K562 (cell line): ENCODE measurements at regions not wholly inside any gene's neighbourhood (a gene's known extent, or its start where the extent isn't known, plus 50 kb on each side); places are given as distances from the start of the nearest gene placed in this dataset.

Experiments
- ATAC-seq: fragments of 200-7000 bp; cut with Tn5 transposase; 3 replicates; pipeline ENCODE4 v1.9.1; 2020; ENCODE audit warnings: moderate library complexity
- BruUV-seq: library from RNA; stranded (reverse); fragments of 400-500 nt; replicated peaks from 2 replicates; lab custom pipeline; 2021; lab: Mats Ljungman, UMichigan
- CTCF ChIA-PET: fragments of 300-600 bp; formaldehyde crosslinking; extraction: SDS; loops from one replicate; lab custom pipeline; 2021; ENCODE audit warnings: low intra/inter-chr PET ratio; lab: Yijun Ruan, JAX
- POLR2A ChIA-PET: fragments of 300-600, 350-650 bp; sonication (Branson Sonifier 250); formaldehyde crosslinking; extraction: SDS; loops from one replicate; lab custom pipeline; 2021; ENCODE audit warnings: antibody characterized with exemption, inconsistent platforms; lab: Yijun Ruan, JAX
- DNase-seq, 4 experiments: peaks; one replicate each; pipeline versions ENCODE4 v3.0.0 to v3.0.0-alpha.2; 2011 to 2018; ENCODE audit warnings: low spot score in 3 of 4, mixed read lengths in 3 of 4; ENCODE audit errors: extremely low read depth in 1 of 4
- FAIRE-seq: peaks from 2 replicates; lab custom pipeline; 2011; peaks lifted over from hg19 to GRCh38; lab: Jason Lieb, UNC
- H2AFZ ChIP-seq: 2 replicates; pipeline ENCODE4 v1.6.0; 2011; ENCODE audit warnings: low read depth, low read length, control low read depth, inconsistent platforms
- H3K27ac ChIP-seq: fragments of 200-600 bp; 3 replicates; pipeline ENCODE4 v1.8.0; 2011; ENCODE audit warnings: low read depth, mild to moderate bottlenecking, control low read depth, inconsistent platforms, low read length, moderate library complexity, mixed read lengths; ENCODE audit errors: extremely low read depth
- H3K27me3 ChIP-seq, 2 experiments: fragments of 300-600 bp in 1 of 2; 2 replicates in 1 of 2; 3 replicates in 1 of 2; pipeline versions ENCODE4 v1.6.0 to v1.8.0; 2011; ENCODE audit warnings: inconsistent platforms in 2 of 2, low read length in 2 of 2, mild to moderate bottlenecking in 1 of 2, mixed read lengths in 1 of 2, moderate library complexity in 1 of 2; ENCODE audit not compliant: control insufficient read depth in 2 of 2, insufficient read depth in 2 of 2
- H3K36me3 ChIP-seq: fragments of 300-600 bp; 3 replicates; pipeline ENCODE4 v1.8.0; 2011; ENCODE audit warnings: mild to moderate bottlenecking, low read length, inconsistent platforms; ENCODE audit not compliant: control insufficient read depth, insufficient read depth
- H3K4me1 ChIP-seq, 2 experiments: fragments of 200-600 bp in 1 of 2; replicated peaks in 1 of 2; 2 replicates in 1 of 2; 3 replicates in 1 of 2; pipeline versions ENCODE4 v1.5.1 to v1.8.0; 2011; ENCODE audit warnings: inconsistent platforms in 2 of 2, low read length in 2 of 2, mild to moderate bottlenecking in 1 of 2, mixed read lengths in 1 of 2, moderate library complexity in 1 of 2; ENCODE audit not compliant: control insufficient read depth in 2 of 2, insufficient read depth in 2 of 2
- H3K4me2 ChIP-seq: 2 replicates; pipeline ENCODE4 v1.6.1; 2011; ENCODE audit warnings: low read length, control low read depth, inconsistent platforms, mixed read lengths; ENCODE audit not compliant: insufficient read depth
- H3K4me3 ChIP-seq: fragments of 200-600 bp; sonication (generic), shearing (Covaris generic); 2 replicates; pipeline ENCODE4 v1.5.1; 2016; ENCODE audit warnings: control low read depth, inconsistent platforms
- H3K79me2 ChIP-seq: fragments of 200-600 bp; 3 replicates; pipeline ENCODE4 v1.8.0; 2011; ENCODE audit warnings: low read length, inconsistent platforms; ENCODE audit not compliant: control insufficient read depth, insufficient read depth
- H3K9ac ChIP-seq, 2 experiments: 2 replicates each; pipeline versions ENCODE4 v1.6.0 to v1.6.1; 2011; ENCODE audit warnings: low read depth in 2 of 2, low read length in 2 of 2, control low read depth in 1 of 2, inconsistent platforms in 1 of 2, mild to moderate bottlenecking in 1 of 2, mixed read lengths in 1 of 2; ENCODE audit not compliant: insufficient read depth in 1 of 2
- H3K9me1 ChIP-seq: one replicate; pipeline ENCODE4 v1.6.0; 2011; ENCODE audit warnings: inconsistent platforms, mild to moderate bottlenecking, low read length, moderate library complexity; ENCODE audit not compliant: control insufficient read depth, insufficient read depth
- H3K9me3 ChIP-seq: replicated peaks from 2 replicates; pipeline ENCODE4 v1.5.1; 2011; ENCODE audit warnings: low read depth, low read length, inconsistent platforms; ENCODE audit not compliant: control insufficient read depth, insufficient read depth
- H4K20me1 ChIP-seq: replicated peaks from 2 replicates; pipeline ENCODE4 v1.6.1; 2011; ENCODE audit warnings: low read length, inconsistent platforms, mixed read lengths; ENCODE audit not compliant: control insufficient read depth, insufficient read depth
- BACH1 ChIP-seq: fragments of 200-800 bp; sonication (Bioruptor generic); IDR thresholded peaks from 2 replicates; pipeline ENCODE4 v1.6.1; 2016; ENCODE audit warnings: missing genetic modification characterization, missing compliant biosample characterization
- C11orf30 ChIP-seq: fragments of 450-650 bp; IDR thresholded peaks from 2 replicates; pipeline ENCODE4 v1.6.1; 2016; ENCODE audit warnings: low read depth, mild to moderate bottlenecking
- ETV1 ChIP-seq: fragments of 450-650 bp; conservative IDR thresholded peaks from 2 replicates; pipeline ENCODE4 v1.6.1; 2016; ENCODE audit warnings: missing genetic modification characterization, control low read depth, low read depth, missing compliant biosample characterization
- MAFF ChIP-seq: IDR thresholded peaks from 2 replicates; pipeline ENCODE4 v1.6.1; 2012; ENCODE audit warnings: low read length, improper control_type of control experiment
- MAFG ChIP-seq: fragments of 450-650 bp; conservative IDR thresholded peaks from 2 replicates; pipeline ENCODE4 v1.6.1; 2016; ENCODE audit warnings: missing genetic modification characterization, missing compliant biosample characterization
- MAFK ChIP-seq: IDR thresholded peaks from 2 replicates; pipeline ENCODE4 v1.6.1; 2011; ENCODE audit warnings: low read length, improper control_type of control experiment
- NCOA1 ChIP-seq: fragments of 450-650 bp; IDR thresholded peaks from 2 replicates; pipeline ENCODE4 v1.6.1; 2016; ENCODE audit warnings: low read depth
- NR2C1 ChIP-seq, 2 experiments: fragments of 450-650 bp; IDR thresholded peaks; 2 replicates each; pipeline ENCODE4 v1.6.1; 2017; ENCODE audit warnings: mild to moderate bottlenecking in 2 of 2, antibody characterized with exemption in 1 of 2, inconsistent platforms in 1 of 2, missing compliant biosample characterization in 1 of 2, missing genetic modification characterization in 1 of 2
- NR4A1 ChIP-seq, 2 experiments: fragments of 250-450 bp in 1 of 2; fragments of 450-650 bp in 1 of 2; sonication (Bioruptor Pico) in 1 of 2; IDR thresholded peaks; 2 replicates each; pipeline versions ENCODE4 v1.4.0 to v1.6.1; 2016 to 2020; ENCODE audit warnings: mild to moderate bottlenecking in 2 of 2, missing compliant biosample characterization in 1 of 2, missing genetic modification characterization in 1 of 2, moderate library complexity in 1 of 2
- PKNOX1 ChIP-seq: fragments of 450-650 bp; IDR thresholded peaks from 2 replicates; pipeline ENCODE4 v1.6.1; 2016
- PREB ChIP-seq: sonication (generic); formaldehyde crosslinking; IDR thresholded peaks from 2 replicates; pipeline ENCODE4 v1.8.1; 2023; ENCODE audit warnings: mild to moderate bottlenecking, missing genetic modification reagents
- ZKSCAN8 ChIP-seq: fragments of 200-800 bp; sonication (Bioruptor generic); IDR thresholded peaks from 2 replicates; pipeline ENCODE4 v1.6.1; 2016; ENCODE audit warnings: missing genetic modification characterization, missing compliant biosample characterization
- WGBS: fragments of 100-300 bp; shearing (Covaris generic); methylation state at CpG from one replicate; pipeline ENCODE4 v1.1.6; 2016; ENCODE audit warnings: low coverage, mixed read lengths; ENCODE audit not compliant: insufficient coverage; ENCODE audit errors: missing lambda C conversion rate; 5-methylcytosine and 5-hydroxymethylcytosine counted together
- in situ Hi-C: fragments of 300-500 bp; cut with MboI; formaldehyde crosslinking; loops from 4 replicates; pipeline ENCODE4 v1.15.0; 2018; ENCODE audit warnings: inconsistent platforms, mixed read lengths
- intact Hi-C: fragments of 100-400 bp; cut with micrococcal nuclease; formaldehyde crosslinking; loops from 2 replicates; pipeline ENCODE4 v1.14.2; 2022

- no TSS peak for BruUV-seq
- TF ChIP-seq NCOA1 (no peak), NR2C1 (IDR thresholded peaks at IDR 0.05) (no peak), NR2C1 (tag; IDR thresholded peaks at IDR 0.05) (0 out of 2 replicates have a peak, but pooled peaks have one; percentile 11)
- H3K9ac ChIP-seq, result no peak overlapping the region
- H3K4me2 ChIP-seq, result no peak overlapping the region
- ChIA-PET CTCF (no interaction called here), POLR2A (interaction anchor here (0.6 to 0.8 kb wide), 3 partner anchors 45 to 1442 kb away, joined by 3 read pairs; no protein-coding TSS in a partner anchor)
- DNase-seq, result no peak
- H2AFZ ChIP-seq, result no peak overlapping the region
- H4K20me1 ChIP-seq, result no peaks in the 10 kb centered on the region
- H3K36me3 ChIP-seq, result no peaks in the 10 kb centered on the region
- no peaks in the 10 kb centered on the region for H3K79me2 ChIP-seq
- ATAC-seq, result no peak
- no peaks in the 10 kb centered on the region for H3K27me3 ChIP-seq
- no peak overlapping the region for H3K27ac ChIP-seq
- peaks cover 0 to 5% of the 10 kb centered on the region in 2 experiments; a peak in 1 of 5 replicates for H3K4me1 ChIP-seq
- 5% methylated on average over 3 of the region's 3 CpGs for WGBS
- no peak for FAIRE-seq
- no peak overlapping the region for H3K4me3 ChIP-seq
- no peaks in the 10 kb centered on the region for H3K9me3 ChIP-seq
- intact Hi-C loops, result no loop called here
- H3K9me1 ChIP-seq, result no peaks in the 10 kb centered on the region
- in situ Hi-C loops, result no loop called here
Observed at GRCh38 chr3:18062657-18063025, 320.2 kb upstream of the TBC1D5 start.

GRCh38 chr3:18061737-18062656 is 319.6 kb upstream of the TBC1D5 start:
- in situ Hi-C loops, result no loop called here
- Histone ChIP-seq H3K9ac (no peak overlapping the region), H3K36me3 (no peaks in the 10 kb centered on the region), H3K9me3 (no peaks in the 10 kb centered on the region), H2AFZ (no peak overlapping the region), H3K4me3 (no peak overlapping the region), H3K4me2 (no peak overlapping the region), H3K27me3 (no peaks in the 10 kb centered on the region), H3K27ac (no peak overlapping the region), H3K9me1 (no peaks in the 10 kb centered on the region), H3K79me2 (no peaks in the 10 kb centered on the region), H3K4me1 (peaks cover 0 to 5% of the 10 kb centered on the region in 2 experiments; a peak in 1 of 5 replicates), H4K20me1 (no peaks in the 10 kb centered on the region)
- no TSS peak for BruUV-seq
- peak; percentile 65 for ATAC-seq
- ChIA-PET POLR2A (interaction anchor here (0.6 to 0.8 kb wide), 3 partner anchors 44 to 1441 kb away, joined by 3 read pairs; no protein-coding TSS in a partner anchor), CTCF (no interaction called here)
- 10% methylated on average over 1 of the region's 1 CpG for WGBS
- no peak for FAIRE-seq
- intact Hi-C loops, result no loop called here
- peak in 1 of 4 experiments; percentile 20 for DNase-seq
- TF ChIP-seq PKNOX1 (peak; percentile 25; the same call in 1 of the 2 replicates), ETV1 (tag) (peak; percentile 22; the same call in 1 of the 2 replicates), MAFF (peak; percentile 66; the same call in 1 of the 2 replicates), C11orf30 (peak; percentile 91), MAFK (peak; percentile 80), ZKSCAN8 (no peak), NR4A1 (CRISPR knock-in tag; IDR thresholded peaks at IDR 0.05) (no peak), NR4A1 (tag; IDR thresholded peaks at IDR 0.05) (no peak), PREB (no peak), MAFG (tag) (peak; percentile 93), BACH1 (tag) (peak; percentile 89)
